ENCODE measurements at regions not wholly inside any gene's neighbourhood (a gene's known extent, or its start where the extent isn't known, plus 50 kb on each side); places are given as distances from the start of the nearest gene placed in this dataset.

GRCh38 chr10:109191341-109191740, 732.0 kb downstream of the XPNPEP1 start:
- no peak for DNase-seq (ENCODE audit: low read depth in 6 of 9, low spot score in 9 of 9)
- Histone ChIP-seq H3K27ac (ENCODE audit: low read depth in 1 of 2, low read length in 1 of 2) (no peak overlapping the region), H3K36me3 (ENCODE audit: control insufficient read depth in 2 of 2, insufficient read depth in 2 of 2, low read length in 1 of 2) (no peaks in the 10 kb centered on the region), H3K4me3 (ENCODE audit: low read length in 2 of 2) (no peak overlapping the region), H3K9me3 (ENCODE audit: control insufficient read depth in 2 of 2, insufficient read depth in 1 of 2, low read length in 1 of 2) (peaks cover 0 to 9% of the 10 kb centered on the region in 2 donors), H3K4me1 (ENCODE audit: control insufficient read depth in 2 of 2, insufficient read depth in 2 of 2, low read length in 2 of 2) (no peaks in the 10 kb centered on the region), H3K27me3 (ENCODE audit: control insufficient read depth in 2 of 2, insufficient read depth in 1 of 2, low read length in 1 of 2) (no peaks in the 10 kb centered on the region)
- 85% methylated on average over 5 of the region's 5 CpGs for WGBS

- no peak for DNase-seq (ENCODE audit: low read depth in 6 of 9, low spot score in 9 of 9)
- Histone ChIP-seq H3K4me1 (ENCODE audit: control insufficient read depth in 2 of 2, insufficient read depth in 2 of 2, low read length in 2 of 2) (no peaks in the 10 kb centered on the region), H3K9me3 (ENCODE audit: control insufficient read depth in 2 of 2, insufficient read depth in 1 of 2, low read length in 1 of 2) (peaks cover 0 to 9% of the 10 kb centered on the region in 2 donors), H3K36me3 (ENCODE audit: control insufficient read depth in 2 of 2, insufficient read depth in 2 of 2, low read length in 1 of 2) (no peaks in the 10 kb centered on the region), H3K27ac (ENCODE audit: low read depth in 1 of 2, low read length in 1 of 2) (no peak overlapping the region), H3K4me3 (ENCODE audit: low read length in 2 of 2) (no peak overlapping the region), H3K27me3 (ENCODE audit: control insufficient read depth in 2 of 2, insufficient read depth in 1 of 2, low read length in 1 of 2) (no peaks in the 10 kb centered on the region)
- 29% methylated on average over 2 of the region's 2 CpGs for WGBS
Measured at GRCh38 chr10:109187677-109188076, 735.6 kb downstream of the XPNPEP1 start.

DNA sequence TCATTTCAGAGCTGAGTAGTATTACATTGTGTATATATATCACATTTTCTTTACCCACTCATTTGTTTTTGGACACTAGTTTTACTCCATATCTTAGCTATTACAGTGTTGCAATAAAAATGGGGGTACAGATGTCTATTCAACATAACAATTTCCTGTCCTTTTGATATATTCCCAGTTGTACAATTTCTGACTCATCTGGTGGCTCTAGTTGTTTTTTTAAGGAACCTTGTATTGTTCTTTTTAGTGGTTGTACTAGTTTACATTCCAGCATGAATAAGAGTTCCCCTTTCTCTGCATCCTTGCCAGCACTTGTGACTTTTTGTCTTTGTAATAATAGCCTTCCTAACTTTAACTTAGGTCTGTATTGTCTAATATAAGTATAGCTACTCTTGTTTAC, 739.9 kb downstream of the XPNPEP1 start:
- Histone ChIP-seq H3K9me3 (ENCODE audit: control insufficient read depth in 2 of 2, insufficient read depth in 1 of 2, low read length in 1 of 2) (peaks cover 0 to 9% of the 10 kb centered on the region in 2 donors), H3K27ac (ENCODE audit: low read depth in 1 of 2, low read length in 1 of 2) (no peak overlapping the region), H3K4me1 (ENCODE audit: control insufficient read depth in 2 of 2, insufficient read depth in 2 of 2, low read length in 2 of 2) (no peaks in the 10 kb centered on the region), H3K4me3 (ENCODE audit: low read length in 2 of 2) (no peak overlapping the region), H3K27me3 (ENCODE audit: control insufficient read depth in 2 of 2, insufficient read depth in 1 of 2, low read length in 1 of 2) (no peaks in the 10 kb centered on the region), H3K36me3 (ENCODE audit: control insufficient read depth in 2 of 2, insufficient read depth in 2 of 2, low read length in 1 of 2) (no peaks in the 10 kb centered on the region)
- DNase-seq (ENCODE audit: low read depth in 6 of 9, low spot score in 9 of 9) = no peak

DNA sequence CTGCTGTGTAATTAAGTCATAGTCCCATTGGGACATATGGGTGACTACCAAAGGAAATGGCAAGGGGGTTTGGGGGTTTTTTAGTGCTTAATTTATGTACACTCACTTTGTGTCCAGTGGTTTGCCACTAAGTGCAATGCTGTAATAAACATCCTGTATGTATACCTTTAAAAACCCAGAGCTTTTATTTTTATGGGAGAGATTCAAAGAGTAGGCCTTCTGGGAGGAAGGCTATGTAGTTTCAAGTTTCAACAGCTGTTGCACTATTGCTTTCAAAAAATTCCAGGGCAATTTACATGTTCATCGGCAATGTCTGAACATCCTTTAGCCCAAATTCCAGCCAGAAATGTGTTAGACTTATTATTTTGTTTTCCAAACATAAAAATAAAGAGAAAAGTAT, 744.7 kb downstream of the XPNPEP1 start:
- Histone ChIP-seq H3K36me3 (ENCODE audit: control insufficient read depth in 2 of 2, insufficient read depth in 2 of 2, low read length in 1 of 2) (no peaks in the 10 kb centered on the region), H3K27me3 (ENCODE audit: control insufficient read depth in 2 of 2, insufficient read depth in 1 of 2, low read length in 1 of 2) (no peaks in the 10 kb centered on the region), H3K9me3 (ENCODE audit: control insufficient read depth in 2 of 2, insufficient read depth in 1 of 2, low read length in 1 of 2) (no peaks in the 10 kb centered on the region), H3K27ac (ENCODE audit: low read depth in 1 of 2, low read length in 1 of 2) (no peak overlapping the region), H3K4me1 (ENCODE audit: control insufficient read depth in 2 of 2, insufficient read depth in 2 of 2, low read length in 2 of 2) (no peaks in the 10 kb centered on the region), H3K4me3 (ENCODE audit: low read length in 2 of 2) (no peak overlapping the region)
- 94% methylated on average over 1 of the region's 1 CpG for WGBS
- no peak for DNase-seq (ENCODE audit: low read depth in 6 of 9, low spot score in 9 of 9)

- no peak for DNase-seq (ENCODE audit: low read depth in 6 of 9, low spot score in 9 of 9)
- Histone ChIP-seq H3K4me3 (ENCODE audit: low read length in 2 of 2) (no peak overlapping the region), H3K4me1 (ENCODE audit: control insufficient read depth in 2 of 2, insufficient read depth in 2 of 2, low read length in 2 of 2) (no peaks in the 10 kb centered on the region), H3K27me3 (ENCODE audit: control insufficient read depth in 2 of 2, insufficient read depth in 1 of 2, low read length in 1 of 2) (no peaks in the 10 kb centered on the region), H3K9me3 (ENCODE audit: control insufficient read depth in 2 of 2, insufficient read depth in 1 of 2, low read length in 1 of 2) (no peaks in the 10 kb centered on the region), H3K27ac (ENCODE audit: low read depth in 1 of 2, low read length in 1 of 2) (no peak overlapping the region), H3K36me3 (ENCODE audit: control insufficient read depth in 2 of 2, insufficient read depth in 2 of 2, low read length in 1 of 2) (no peaks in the 10 kb centered on the region)
- 92% methylated on average over 2 of the region's 2 CpGs for WGBS
Measured at GRCh38 chr10:109174526-109174925, 748.8 kb downstream of the XPNPEP1 start.

DNA sequence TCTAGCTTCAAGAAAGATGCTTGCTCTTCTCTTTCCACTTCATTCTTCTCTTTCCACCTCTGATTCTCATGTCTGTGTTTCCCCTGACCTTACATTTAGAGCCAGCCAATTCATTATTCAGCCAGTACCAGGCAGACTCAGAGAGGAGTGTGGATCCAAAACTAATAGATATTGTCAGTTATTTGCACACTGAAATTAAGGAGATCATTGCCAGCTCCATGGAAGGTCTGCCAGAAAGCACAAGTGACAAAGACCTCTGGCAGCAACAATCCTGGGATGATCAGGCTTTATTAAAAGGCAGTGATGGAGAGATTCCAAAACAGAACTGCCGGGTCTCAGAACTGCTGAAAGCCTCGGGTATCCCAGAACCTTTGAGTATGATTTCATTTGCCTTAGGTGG, 749.4 kb downstream of the XPNPEP1 start:
- Histone ChIP-seq H3K4me3 (ENCODE audit: low read length in 2 of 2) (no peak overlapping the region), H3K4me1 (ENCODE audit: control insufficient read depth in 2 of 2, insufficient read depth in 2 of 2, low read length in 2 of 2) (no peaks in the 10 kb centered on the region), H3K27me3 (ENCODE audit: control insufficient read depth in 2 of 2, insufficient read depth in 1 of 2, low read length in 1 of 2) (no peaks in the 10 kb centered on the region), H3K27ac (ENCODE audit: low read depth in 1 of 2, low read length in 1 of 2) (no peak overlapping the region), H3K36me3 (ENCODE audit: control insufficient read depth in 2 of 2, insufficient read depth in 2 of 2, low read length in 1 of 2) (no peaks in the 10 kb centered on the region), H3K9me3 (ENCODE audit: control insufficient read depth in 2 of 2, insufficient read depth in 1 of 2, low read length in 1 of 2) (no peaks in the 10 kb centered on the region)
- DNase-seq (ENCODE audit: low read depth in 6 of 9, low spot score in 9 of 9) = no peak
- WGBS = 46% methylated on average over 2 of the region's 2 CpGs

GRCh38 chr10:109173121-109173520, 750.2 kb downstream of the XPNPEP1 start:
- no peak for DNase-seq (ENCODE audit: low read depth in 6 of 9, low spot score in 9 of 9)
- no peaks in the 10 kb centered on the region for H3K27me3 ChIP-seq (ENCODE audit: control insufficient read depth in 2 of 2, insufficient read depth in 1 of 2, low read length in 1 of 2)
- no peak overlapping the region for H3K4me3 ChIP-seq (ENCODE audit: low read length in 2 of 2)
- 52% methylated on average over 2 of the region's 2 CpGs for WGBS
- H3K9me3 ChIP-seq (ENCODE audit: control insufficient read depth in 2 of 2, insufficient read depth in 1 of 2, low read length in 1 of 2) = no peaks in the 10 kb centered on the region
- no peak overlapping the region for H3K27ac ChIP-seq (ENCODE audit: low read depth in 1 of 2, low read length in 1 of 2)
- no peaks in the 10 kb centered on the region for H3K4me1 ChIP-seq (ENCODE audit: control insufficient read depth in 2 of 2, insufficient read depth in 2 of 2, low read length in 2 of 2)
- no peaks in the 10 kb centered on the region for H3K36me3 ChIP-seq (ENCODE audit: control insufficient read depth in 2 of 2, insufficient read depth in 2 of 2, low read length in 1 of 2)

DNA sequence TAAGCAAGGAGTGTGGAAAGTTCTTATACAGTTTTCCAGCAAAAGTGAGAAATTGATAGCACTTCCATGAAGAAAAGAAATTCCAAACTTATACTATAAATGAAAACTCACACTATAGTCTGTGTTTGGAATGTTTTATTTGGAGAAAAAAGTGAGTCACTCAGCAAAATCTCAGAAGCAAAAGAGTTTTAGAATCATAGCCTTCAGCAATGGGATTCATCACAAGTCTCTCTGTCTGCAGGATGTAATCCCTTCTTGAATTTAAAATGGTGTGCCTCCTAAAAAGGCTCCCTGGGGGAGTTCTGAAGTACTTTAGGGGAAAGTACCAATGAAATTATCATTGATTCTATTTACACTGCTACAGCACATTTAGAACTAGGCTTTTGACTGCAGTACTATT, 756.4 kb downstream of the XPNPEP1 start:
- no peaks in the 10 kb centered on the region for H3K36me3 ChIP-seq (ENCODE audit: control insufficient read depth in 2 of 2, insufficient read depth in 2 of 2, low read length in 1 of 2)
- H3K9me3 ChIP-seq (ENCODE audit: control insufficient read depth in 2 of 2, insufficient read depth in 1 of 2, low read length in 1 of 2) = no peaks in the 10 kb centered on the region
- no peak for DNase-seq (ENCODE audit: low read depth in 6 of 9, low spot score in 9 of 9)
- H3K4me1 ChIP-seq (ENCODE audit: control insufficient read depth in 2 of 2, insufficient read depth in 2 of 2, low read length in 2 of 2) = no peaks in the 10 kb centered on the region
- no peak overlapping the region for H3K27ac ChIP-seq (ENCODE audit: low read depth in 1 of 2, low read length in 1 of 2)
- H3K27me3 ChIP-seq (ENCODE audit: control insufficient read depth in 2 of 2, insufficient read depth in 1 of 2, low read length in 1 of 2) = no peaks in the 10 kb centered on the region
- H3K4me3 ChIP-seq (ENCODE audit: low read length in 2 of 2) = no peak overlapping the region

GRCh38 chr10:109159351-109159750, 764.0 kb downstream of the XPNPEP1 start:
- Histone ChIP-seq H3K27me3 (ENCODE audit: control insufficient read depth in 2 of 2, insufficient read depth in 1 of 2, low read length in 1 of 2) (no peaks in the 10 kb centered on the region), H3K9me3 (ENCODE audit: control insufficient read depth in 2 of 2, insufficient read depth in 1 of 2, low read length in 1 of 2) (no peaks in the 10 kb centered on the region), H3K4me1 (ENCODE audit: control insufficient read depth in 2 of 2, insufficient read depth in 2 of 2, low read length in 2 of 2) (no peaks in the 10 kb centered on the region), H3K27ac (ENCODE audit: low read depth in 1 of 2, low read length in 1 of 2) (no peak overlapping the region), H3K36me3 (ENCODE audit: control insufficient read depth in 2 of 2, insufficient read depth in 2 of 2, low read length in 1 of 2) (no peaks in the 10 kb centered on the region), H3K4me3 (ENCODE audit: low read length in 2 of 2) (no peak overlapping the region)
- 90% methylated on average over 4 of the region's 4 CpGs for WGBS
- no peak for DNase-seq (ENCODE audit: low read depth in 6 of 9, low spot score in 9 of 9)

- no peak for DNase-seq (ENCODE audit: low read depth in 6 of 9, low spot score in 9 of 9)
- Histone ChIP-seq H3K4me3 (ENCODE audit: low read length in 2 of 2) (no peak overlapping the region), H3K27ac (ENCODE audit: low read depth in 1 of 2, low read length in 1 of 2) (no peak overlapping the region), H3K9me3 (ENCODE audit: control insufficient read depth in 2 of 2, insufficient read depth in 1 of 2, low read length in 1 of 2) (no peaks in the 10 kb centered on the region), H3K36me3 (ENCODE audit: control insufficient read depth in 2 of 2, insufficient read depth in 2 of 2, low read length in 1 of 2) (no peaks in the 10 kb centered on the region), H3K27me3 (ENCODE audit: control insufficient read depth in 2 of 2, insufficient read depth in 1 of 2, low read length in 1 of 2) (no peaks in the 10 kb centered on the region), H3K4me1 (ENCODE audit: control insufficient read depth in 2 of 2, insufficient read depth in 2 of 2, low read length in 2 of 2) (no peaks in the 10 kb centered on the region)
- 91% methylated on average over 3 of the region's 3 CpGs for WGBS
Measured at GRCh38 chr10:109156396-109156795, 766.9 kb downstream of the XPNPEP1 start.
